ENCODE measurements at regions not wholly inside any gene's neighbourhood (a gene's known extent, or its start where the extent isn't known, plus 50 kb on each side); places are given as distances from the start of the nearest gene placed in this dataset.

DNA sequence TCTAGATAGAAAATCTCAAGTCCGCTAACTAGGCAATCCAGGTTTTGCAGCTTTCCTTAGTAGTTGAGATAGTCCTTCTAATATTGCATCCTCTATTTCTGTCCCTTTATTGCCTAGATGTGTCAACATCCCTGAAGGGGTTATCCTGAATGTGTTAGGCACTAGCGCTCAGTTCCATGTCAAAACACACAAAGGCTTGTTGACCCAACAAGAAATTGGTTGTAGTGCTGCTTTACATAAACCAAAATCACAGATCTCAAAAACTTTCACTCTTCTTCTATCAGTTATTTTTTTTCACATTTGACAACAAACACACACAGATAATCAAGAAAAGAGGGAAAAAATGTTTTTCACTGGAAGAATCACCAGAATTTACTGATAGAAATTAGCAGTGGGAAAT is 51.4 kb upstream of the SOX2 start:
- DNase-seq: no peak

DNA sequence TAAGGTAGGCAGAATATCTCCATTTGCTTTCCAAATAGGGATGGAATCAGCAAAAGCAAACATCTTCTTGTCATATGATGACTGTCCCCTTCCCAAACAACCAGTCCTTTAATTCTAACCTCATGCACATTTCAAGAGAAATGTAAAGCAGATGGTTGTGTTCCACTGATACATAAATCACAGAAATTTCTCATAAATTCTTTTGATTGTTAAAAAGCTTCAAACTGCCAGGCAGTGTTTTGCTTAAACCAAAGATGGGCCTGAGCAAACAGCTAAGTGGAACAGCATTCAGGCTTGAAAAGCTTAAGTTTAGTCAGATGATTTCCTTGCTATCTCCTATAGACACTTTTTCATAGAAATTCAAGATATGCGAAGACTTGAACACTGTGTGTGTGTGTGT is 74.3 kb upstream of the SOX2 start:
- no peak for DNase-seq

DNA sequence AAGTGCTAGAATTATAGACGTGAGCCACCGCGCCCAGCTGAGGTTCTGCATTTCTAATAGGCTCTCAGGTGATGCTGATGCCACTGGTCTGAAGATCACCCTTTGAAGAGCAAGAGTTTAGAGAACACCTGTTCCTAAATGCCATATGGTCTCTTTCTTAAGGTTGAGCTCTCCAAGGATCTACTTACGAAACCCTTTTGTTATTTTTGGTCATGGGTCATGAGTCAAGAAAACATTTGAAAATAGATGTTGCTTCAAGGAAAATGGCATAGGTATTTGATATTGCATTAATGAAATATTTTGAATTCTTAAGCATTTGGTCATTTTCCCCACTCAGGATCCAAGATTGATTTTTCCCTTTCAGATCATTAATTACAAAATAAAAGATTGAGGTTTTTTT is 74.7 kb upstream of the SOX2 start:
- no peak for DNase-seq

DNA sequence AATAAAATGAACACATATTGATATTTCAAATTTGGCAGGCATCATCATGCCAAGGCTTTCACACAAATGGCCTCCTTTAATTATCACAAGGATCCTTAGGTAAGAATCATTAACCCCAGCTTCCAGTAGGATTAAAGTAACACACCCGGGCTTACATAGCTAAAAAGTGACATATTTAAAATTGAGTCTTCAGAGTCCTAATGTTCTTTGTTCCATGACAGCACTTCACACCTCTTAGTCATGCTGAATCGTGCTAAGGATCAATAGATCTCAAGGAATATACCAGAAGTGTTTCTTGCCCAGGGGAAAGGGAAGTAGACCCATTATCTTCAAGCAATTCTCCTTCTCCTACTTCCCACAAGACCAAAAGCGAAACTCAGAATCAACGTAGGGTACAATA is 76.6 kb upstream of the SOX2 start:
- DNase-seq: no peak

DNA sequence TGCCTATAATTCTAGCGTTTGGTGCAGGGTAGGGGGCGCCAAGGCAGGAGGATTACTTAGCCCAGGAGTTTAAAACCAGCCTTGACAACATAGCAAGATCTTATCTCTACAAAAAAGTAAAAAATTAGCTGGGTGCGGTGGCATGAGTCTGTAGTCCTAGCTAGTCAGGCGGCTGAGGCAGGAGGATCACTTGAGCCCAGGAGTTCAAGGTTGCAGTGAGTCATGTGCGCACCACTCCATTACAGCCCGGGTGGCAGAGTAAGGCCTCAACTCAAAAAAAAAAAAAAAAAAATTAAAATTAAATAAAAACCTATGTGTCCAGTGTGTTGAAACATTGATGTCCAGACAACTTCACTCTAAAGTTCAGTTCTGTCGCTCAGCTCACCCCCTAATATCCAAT is 78.2 kb upstream of the SOX2 start:
- no peak for DNase-seq

DNA sequence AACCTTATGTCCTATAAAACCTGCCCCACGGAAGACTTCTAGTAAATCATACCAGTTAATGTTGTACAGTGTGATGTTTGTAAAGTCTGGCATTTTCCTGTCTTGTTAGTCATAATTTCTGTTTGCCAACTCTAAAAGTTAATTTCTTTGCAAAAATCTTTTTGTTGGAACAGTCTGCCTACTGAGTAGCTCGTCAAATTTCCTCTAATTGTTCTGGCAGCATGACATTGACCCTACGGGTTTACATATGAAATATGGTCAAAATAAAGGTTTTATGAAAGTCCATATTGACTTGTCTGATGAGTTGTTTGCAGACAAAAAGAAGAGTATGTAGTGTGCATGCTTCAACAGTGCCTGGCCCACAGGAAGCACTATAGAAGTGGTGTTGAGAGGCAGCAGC is 79.8 kb upstream of the SOX2 start:
- no peak for DNase-seq

DNA sequence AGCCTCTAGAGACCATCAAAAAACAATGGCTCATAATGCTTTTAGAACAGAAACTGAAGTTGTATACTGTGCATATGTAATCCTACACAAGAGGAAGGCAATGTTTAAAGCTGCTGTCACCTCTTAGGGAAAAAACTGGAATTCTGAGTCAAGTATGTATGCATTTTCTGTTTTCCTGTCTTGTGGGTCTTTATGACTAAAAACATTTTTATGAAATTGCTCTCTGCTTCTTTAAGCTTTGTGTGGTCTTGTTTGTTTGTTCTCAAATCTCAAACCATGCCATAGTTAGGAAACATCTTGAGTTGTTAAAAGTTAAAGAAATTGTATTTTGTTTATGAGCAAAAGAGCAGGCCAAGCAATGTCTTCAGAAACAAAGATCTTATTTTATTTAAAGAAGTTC is 80.9 kb upstream of the SOX2 start:
- no peak for DNase-seq

DNA sequence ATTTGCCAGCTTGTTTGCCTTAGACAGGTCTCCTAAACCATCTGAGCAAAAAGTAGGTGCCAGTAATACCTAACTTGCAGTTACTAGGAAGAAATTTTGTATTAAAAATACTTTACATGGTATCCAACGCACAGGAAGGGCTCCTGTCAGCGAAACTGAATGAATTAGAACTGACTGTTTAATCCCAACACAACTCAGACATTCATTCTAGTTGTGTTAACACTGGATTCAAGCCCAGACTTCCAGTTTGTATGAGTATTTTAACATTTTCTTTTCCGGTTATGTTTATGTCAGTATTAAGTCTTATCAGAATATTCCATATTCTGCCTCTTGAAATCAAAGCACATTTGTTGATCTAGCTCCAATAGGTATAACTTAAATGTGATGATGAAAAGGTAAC is 82.0 kb upstream of the SOX2 start:
- no peak for DNase-seq

DNA sequence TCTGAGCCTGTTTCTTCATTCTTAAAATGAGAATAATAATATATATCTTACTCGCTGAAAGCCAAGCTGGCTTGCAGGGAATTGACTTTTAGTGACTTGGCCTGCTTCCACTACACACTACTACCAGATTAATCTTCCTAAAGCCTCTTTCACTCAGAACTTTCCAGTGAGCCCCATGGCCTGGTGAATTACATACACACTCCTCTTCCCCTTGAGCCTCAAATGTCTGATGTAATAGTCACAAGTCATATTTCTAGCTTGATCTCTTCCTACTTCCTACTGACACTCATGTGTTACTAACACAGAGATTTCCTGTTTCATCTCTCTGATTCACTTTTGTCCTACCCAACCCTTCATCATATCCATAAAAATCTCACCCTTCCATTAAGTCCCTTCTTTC is 82.7 kb upstream of the SOX2 start:
- peak; percentile 52 for DNase-seq

DNA sequence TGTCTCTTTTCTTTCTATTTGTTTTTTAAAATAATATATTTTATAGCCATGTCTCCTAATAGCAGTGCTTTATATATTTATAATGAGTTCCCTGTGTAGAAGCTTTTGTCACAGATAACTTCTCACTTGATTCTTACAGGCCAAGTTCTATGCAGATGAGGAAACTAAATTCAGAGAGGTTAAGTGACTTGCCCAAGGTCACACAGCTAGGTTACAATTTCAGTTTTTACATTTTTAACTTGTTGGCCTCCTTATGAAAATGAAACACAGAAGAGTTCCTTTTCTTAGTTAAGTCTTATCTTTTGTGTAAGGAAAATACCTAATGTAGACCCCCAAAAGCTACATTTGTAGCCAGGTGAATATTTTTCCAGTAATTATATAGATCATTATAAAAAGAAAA is 83.3 kb upstream of the SOX2 start:
- no peak for DNase-seq

DNA sequence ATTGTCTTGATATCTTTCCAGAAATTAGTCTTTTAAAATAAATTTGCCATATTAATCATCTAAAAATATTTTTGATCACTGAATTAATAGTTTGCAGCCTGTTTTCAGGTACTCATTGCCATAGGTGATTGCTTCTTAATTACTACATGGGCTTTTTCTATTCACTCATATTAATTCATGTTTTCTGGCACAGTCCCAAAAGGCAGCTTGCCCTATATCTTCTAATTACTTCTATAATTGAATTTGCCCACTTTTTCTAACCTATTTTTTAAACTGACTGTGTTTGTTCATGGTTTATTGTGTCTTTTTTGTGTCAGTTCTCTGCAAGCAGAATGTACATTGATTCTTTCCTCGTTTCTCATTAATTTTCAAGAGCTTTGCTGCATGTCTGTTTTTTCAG is 85.7 kb upstream of the SOX2 start:
- DNase-seq: no peak

DNA sequence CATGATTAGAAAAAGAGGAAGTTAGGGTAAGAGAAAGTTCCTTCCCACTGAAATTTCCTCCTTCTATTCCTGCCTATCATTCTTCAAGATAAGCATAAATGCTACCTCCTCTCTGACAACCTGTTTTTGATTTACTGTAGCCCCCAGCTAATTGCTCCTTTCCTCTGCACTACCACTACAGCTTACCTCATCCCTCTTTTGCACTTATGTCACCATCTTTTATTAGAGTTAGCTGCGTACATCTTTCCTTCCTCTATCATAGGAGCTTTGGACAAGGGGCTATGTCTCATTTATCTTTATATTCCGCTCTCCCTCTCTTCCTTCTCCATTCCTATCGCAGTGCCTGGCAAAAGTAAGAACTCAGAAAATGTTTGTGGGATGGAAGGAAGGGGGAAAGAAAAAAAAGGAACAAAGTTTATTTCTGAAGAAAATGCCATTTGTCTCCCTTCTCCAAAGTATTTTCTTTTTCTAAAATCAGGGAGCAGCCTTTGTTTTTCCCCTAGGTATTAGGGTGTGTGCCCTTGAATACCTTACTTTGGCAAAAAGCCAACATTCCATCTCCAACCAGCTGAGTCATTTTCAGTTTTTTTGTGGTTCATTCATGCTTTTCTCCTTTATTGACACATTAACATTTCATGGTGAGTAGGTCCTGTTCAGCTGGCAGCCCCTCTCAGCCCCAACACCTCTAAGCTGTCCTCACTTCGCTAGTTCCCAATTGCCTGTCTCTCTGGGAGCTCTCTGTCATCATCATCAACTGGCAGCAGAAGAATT is 87.6 kb upstream of the SOX2 start:
- peak; percentile 75 for DNase-seq

DNA sequence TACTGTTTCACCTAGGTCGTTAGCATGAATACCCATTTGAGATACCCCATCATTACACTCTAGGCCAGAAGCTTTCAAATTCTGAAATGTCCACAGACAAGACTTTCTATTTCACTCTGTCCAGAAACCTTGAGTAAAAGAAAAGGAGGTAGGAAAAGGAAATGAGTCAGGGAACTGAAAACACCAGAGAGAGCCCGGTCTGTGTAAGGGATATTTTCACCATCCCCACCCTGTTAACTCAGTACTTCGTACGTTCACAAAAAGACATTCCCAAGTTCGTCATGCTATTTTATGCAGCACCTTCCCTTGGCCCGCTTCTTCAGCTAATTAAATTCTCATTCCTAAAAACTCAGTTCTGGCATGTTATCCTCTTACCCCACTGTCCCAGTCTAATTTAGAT is 89.4 kb upstream of the SOX2 start:
- peak; percentile 53 for DNase-seq

DNA sequence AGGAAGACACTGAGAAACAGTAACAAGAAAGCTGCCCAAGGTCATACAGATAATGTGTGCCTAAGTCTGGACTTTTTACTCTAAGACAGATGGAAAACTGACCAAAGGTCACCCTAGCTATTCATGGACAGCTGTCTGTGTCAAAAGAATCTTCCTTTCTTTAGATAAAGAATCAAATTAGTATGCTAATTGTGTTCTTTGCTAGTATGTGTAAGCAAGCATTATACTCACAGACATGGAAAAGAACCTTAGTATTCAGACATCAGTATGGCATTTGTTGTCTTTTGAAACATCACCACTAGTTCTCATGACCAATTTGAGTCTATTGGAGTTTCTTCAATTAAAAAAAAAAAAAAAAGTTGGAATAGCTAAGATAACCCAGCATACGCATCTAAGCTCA is 91.8 kb upstream of the SOX2 start:
- no peak for DNase-seq

DNA sequence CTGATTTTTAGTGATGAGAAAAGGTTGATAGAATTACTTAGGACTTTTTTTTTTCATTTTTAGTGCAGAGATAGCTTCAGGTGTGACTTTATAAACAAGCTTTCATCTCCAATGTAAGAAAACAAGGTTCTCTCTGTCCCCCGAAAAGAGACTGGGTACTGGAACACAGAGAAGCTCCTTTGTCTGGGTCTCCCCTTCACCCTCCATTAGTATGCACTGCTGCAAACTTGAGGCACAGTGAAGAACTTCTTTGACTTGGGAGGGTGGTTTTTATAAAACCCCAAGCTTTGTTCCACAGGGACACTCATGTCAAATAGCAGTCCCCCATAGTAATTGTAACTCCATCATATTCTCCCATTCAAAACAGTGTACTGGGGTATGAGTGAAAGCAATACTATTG is 93.5 kb upstream of the SOX2 start:
- DNase-seq: no peak

DNA sequence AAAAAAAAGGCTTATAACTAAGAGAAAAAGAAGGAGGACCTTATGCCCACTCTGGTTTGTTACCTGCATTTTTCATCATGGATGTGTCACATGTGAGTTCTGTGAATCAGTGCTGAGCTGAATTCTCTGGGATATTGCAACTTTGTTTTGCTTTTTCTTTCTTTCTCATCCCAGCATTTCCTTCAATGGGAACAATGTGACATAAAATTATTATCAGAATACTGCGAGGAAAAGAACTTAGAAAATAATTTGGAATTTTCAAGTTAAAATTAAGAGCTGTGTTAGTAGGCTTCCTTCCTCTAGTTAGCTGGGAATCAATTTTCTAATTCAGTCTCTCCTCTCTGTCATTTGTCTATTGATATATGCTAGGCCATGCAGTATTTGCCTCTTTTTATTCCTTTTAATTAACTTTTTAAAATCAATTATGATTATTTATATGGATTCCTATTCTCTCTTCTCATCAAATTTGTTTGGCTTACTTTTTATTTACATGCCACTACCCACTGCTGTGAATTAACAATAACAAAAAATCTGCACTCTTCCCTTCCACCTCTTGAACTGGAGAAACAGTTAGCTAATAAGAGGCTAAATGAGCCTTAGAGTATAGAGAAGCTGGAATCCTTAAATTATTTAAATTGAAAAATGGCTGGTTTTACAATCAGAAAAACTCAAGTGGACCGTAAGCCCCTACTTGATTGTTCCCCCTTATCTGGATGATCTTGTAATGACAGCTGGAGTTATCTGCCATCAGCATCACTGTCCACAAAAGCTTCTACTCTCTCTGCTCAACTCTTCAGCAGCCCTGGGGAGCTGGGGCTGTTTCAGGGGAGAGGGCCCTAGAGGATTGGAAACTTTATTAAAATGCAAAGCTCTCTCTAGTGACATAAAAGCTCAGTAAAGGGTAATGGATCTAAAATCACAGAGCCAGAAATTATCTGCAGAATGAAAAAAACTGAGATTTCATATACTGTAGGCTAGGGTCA is 95.3 kb upstream of the SOX2 start:
- DNase-seq: no peak

DNA sequence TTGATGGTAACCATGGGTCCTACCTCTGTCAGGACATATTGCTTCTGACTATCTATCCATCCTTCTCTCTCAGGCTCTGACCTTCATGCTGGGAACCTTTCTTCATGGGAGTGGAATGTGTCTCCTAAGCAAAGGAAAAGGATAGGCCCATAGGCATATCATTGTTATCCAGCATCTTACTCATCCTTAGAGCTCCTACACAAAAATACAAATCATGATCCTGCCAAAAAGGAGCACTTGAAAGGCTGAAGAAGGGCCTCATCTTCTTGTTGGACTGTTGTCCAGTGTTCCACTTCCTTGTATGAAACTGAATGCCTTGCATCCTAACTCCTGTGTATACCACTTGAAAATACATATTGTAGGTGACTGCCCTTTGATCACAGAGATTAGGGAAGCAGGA is 96.1 kb upstream of the SOX2 start:
- DNase-seq: no peak

DNA sequence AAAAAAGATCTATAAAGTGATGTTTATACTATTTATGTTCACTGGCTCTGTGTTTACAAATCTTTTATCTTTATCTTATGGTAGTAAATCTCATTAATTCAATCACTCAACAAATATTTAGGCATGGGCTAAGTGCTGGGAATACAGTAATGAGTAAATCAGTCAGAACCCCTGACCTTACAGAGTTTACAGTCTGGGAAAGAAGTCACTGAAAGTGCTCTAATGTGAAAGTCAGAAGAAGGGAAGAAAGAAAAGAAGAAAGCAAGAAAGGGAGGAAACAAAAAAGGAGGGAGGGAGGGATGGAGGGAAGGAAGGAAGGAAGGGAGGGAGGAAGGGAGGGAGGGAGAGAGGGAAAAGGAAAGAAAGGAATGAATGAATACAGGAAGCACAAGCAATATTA is 96.8 kb upstream of the SOX2 start:
- no peak for DNase-seq

DNA sequence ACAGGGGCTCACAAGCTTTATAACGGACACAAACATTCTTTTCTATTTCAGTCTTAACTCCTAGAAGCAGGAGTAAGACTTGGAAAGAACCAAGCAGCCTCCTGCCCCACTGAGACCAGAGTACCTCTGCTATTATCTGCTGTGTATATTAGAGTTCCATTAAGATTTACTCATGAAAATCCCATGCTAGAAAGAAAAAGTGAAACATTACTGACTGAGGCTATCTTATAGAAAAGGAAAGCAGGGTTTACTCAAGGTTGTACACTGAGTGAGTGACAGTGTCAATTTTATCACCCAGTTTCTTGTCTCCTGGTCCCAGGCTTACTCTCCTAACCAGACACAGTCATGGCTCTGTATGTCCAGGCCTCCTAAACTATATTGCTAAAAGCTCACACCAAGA is 97.9 kb upstream of the SOX2 start:
- no peak for DNase-seq

DNA sequence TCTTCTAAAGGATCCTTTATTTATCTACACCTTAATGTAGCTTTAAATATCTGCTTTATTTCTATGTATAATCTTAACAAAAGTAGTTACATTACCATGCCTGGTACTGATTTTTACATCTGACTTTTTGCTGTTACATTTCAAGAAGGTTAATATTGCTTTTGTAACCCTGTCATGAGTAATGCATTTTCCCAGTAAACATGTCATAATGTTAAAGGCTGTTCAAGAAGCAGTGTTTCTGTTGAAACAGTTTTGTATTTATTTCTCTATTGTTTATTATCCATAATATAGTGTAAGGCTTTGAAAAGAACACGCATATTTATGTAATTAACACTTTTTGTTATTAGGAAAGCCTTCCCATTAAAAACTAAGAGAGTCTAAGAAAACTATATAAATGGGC is 98.5 kb upstream of the SOX2 start:
- DNase-seq: no peak

DNA sequence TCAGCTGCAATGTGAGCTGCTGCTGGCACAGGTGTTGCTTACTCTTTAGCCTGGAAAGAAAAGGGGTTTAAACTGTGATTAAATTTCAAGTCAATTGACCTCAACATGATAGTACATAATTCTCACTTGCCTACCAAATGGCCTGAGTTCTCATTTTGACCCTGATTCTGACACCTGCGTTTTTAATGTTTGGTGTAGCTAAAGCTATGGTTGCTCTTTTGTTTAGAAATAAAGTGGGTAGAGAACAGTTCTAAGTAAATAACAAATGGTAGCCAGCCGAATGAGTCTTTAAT is 100.8 kb upstream of the SOX2 start:
- DNase-seq: no peak

DNA sequence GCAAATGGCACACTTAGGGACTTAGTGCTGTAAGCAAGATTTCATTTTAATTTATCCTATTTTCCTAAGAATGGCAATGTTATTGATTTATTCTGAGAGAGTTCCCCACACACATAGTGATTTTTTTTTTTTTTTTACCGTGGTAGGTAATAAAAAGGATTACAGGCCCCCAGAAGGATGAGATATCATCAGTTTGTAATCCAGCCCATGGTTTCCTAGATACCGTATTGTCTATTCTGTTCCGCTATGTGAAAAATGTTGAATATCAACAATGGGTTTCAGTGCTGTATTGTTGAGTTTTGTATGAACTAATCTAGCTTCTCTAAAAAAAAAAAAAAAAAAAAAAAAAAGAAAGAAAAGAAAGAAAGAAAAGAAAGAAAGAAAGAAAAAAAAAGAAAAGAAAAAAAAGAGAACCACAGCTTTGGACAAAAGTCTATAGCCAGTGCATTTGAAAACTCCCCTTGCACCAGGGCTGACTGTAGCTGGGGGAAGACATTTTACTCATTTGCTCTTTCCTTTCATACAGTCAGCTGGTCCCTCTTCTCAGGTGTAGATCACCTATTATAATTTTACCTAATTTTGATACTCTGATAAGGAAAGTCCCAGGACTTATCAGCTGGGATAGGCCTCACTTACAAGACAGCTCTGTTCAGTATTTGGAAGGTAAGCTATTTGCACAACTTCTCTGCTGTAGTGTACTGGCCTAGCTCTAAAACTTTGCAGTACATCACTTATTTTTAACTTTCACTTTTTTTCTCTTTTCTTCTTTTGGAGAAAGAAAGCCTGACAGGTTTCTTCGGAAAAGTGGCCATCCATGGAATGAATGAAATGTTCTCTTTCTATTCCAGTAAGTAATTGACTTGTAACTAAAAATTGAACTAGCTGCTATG is 101.4 kb upstream of the SOX2 start:
- DNase-seq: no peak

DNA sequence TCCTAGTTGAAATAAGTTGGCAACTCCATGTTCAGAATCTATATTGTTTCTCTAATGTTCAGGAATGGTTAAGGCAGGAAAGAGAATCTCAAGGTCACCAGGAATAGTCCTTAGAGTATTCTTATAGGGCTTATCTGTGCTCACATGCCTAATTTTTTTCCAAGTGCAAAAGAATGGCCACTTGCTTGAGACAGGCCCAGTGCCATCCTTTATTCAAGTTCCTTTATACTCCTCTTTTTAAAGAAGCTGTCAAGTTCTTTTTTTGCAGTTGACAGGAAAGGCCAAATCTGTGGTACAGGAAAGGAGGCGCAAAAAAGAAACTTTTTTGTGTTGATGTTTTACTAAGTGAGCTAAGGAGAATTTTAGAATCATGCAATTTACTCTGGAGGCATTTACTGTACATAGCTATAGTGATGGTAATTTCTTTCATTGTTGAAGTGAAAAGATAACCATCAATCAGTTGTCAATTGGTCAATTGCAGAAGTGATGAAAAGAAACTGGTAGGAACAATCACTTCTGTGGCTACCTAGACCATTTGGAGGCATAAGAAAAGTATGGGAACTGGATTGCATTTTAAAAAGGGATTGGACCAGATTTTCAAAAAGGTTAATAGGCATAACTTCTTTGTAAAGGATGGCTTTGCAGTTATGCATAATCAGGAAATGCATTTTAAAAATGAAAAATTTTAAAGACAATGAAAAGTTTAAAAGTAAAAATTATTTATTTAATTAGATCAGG is 102.5 kb upstream of the SOX2 start:
- no peak for DNase-seq
